HCT116 (cell line): ENCODE measurements at regions not wholly inside any gene's neighbourhood (a gene's known extent, or its start where the extent isn't known, plus 50 kb on each side); places are given as distances from the start of the nearest gene placed in this dataset.
A peak's percentile ranks its signal among the peaks of the same experiment; 100 is the strongest.

ENCODE experiments used
- ATAC-seq: fragments of 200-7000 bp; cut with Tn5 transposase; 2 replicates; pipeline ENCODE4 v1.9.1; 2020; ENCODE audit warnings: mild to moderate bottlenecking, moderate library complexity
- BruUV-seq: library from RNA; stranded (reverse); fragments of 400-500 nt; replicated peaks from 2 replicates; lab custom pipeline; 2021; lab: Mats Ljungman, UMichigan
- CTCF ChIA-PET: fragments of 300-600 bp; sonication (Branson Sonifier 250); formaldehyde crosslinking; loops from one replicate; lab custom pipeline; 2021; ENCODE audit warnings: antibody characterized with exemption; lab: Charles Lee
- POLR2A ChIA-PET: fragments of 300-600, 350-600 bp; sonication (Branson Sonifier 250); formaldehyde crosslinking; loops from one replicate; lab custom pipeline; 2021; ENCODE audit warnings: antibody characterized with exemption; lab: Charles Lee
- RAD21 ChIA-PET, 2 experiments: fragments of 300-600 bp; sonication (Branson Sonifier 250); formaldehyde crosslinking; loops; one replicate each; lab custom pipeline; 2023; ENCODE audit warnings: low total read pairs in 2 of 2; ENCODE audit not compliant: uncharacterized antibody in 2 of 2, unreplicated experiment in 2 of 2, low non-redundant PET in 1 of 2; lab: Charles Lee
- DNase-seq: peaks from one replicate; pipeline ENCODE4 v3.0.0-alpha.2; 2010; ENCODE audit warnings: low read depth, low spot score
- H2AFZ ChIP-seq: fragments of 200-600 bp; shearing (Covaris generic), sonication (generic); 2 replicates; pipeline ENCODE4 v1.6.1; 2017; ENCODE audit warnings: low read depth, mixed run types, mixed read lengths, antibody characterized with exemption, low read length; ENCODE audit not compliant: poor library complexity, severe bottlenecking
- H3K27ac ChIP-seq: 2 replicates; pipeline ENCODE4 v1.5.1; 2012; ENCODE audit warnings: low read depth, low read length
- H3K27me3 ChIP-seq: fragments of 200-600 bp; sonication (generic); 2 replicates; pipeline ENCODE4 v1.6.1; 2016; ENCODE audit warnings: mixed run types, low read length, mixed read lengths; ENCODE audit not compliant: insufficient read depth
- H3K36me3 ChIP-seq, 2 experiments: fragments of 200-500 bp in 1 of 2; fragments of 200-600 bp in 1 of 2; sonication (Bioruptor generic) in 1 of 2; sonication (generic) in 1 of 2; 2 replicates each; pipeline versions ENCODE4 v1.5.1 to v1.6.1; 2014 to 2016; ENCODE audit warnings: low read length in 2 of 2, inconsistent platforms in 1 of 2, mixed read lengths in 1 of 2, mixed run types in 1 of 2; ENCODE audit not compliant: insufficient read depth in 2 of 2, control insufficient read depth in 1 of 2
- H3K4me1 ChIP-seq, 2 experiments: fragments of 200-600 bp in 1 of 2; sonication (generic) in 1 of 2; 2 replicates each; pipeline versions ENCODE4 v1.5.1 to v1.6.1; 2012 to 2017; ENCODE audit warnings: low read length in 2 of 2, inconsistent platforms in 1 of 2, mild to moderate bottlenecking in 1 of 2, mixed read lengths in 1 of 2, mixed run types in 1 of 2, moderate library complexity in 1 of 2; ENCODE audit not compliant: insufficient read depth in 2 of 2, control insufficient read depth in 1 of 2
- H3K4me2 ChIP-seq: fragments of 200-600 bp; sonication (generic); 2 replicates; pipeline ENCODE4 v1.6.1; 2017; ENCODE audit warnings: mixed run types, low read length, mixed read lengths
- H3K4me3 ChIP-seq, 2 experiments: fragments of 200-600 bp in 1 of 2; sonication (generic) in 1 of 2; replicated peaks in 1 of 2; 2 replicates each; pipeline ENCODE4 v1.5.1; 2011 to 2016; ENCODE audit warnings: low read length in 2 of 2, control low read depth in 1 of 2, low read depth in 1 of 2, mild to moderate bottlenecking in 1 of 2, mixed read lengths in 1 of 2, mixed run types in 1 of 2
- H3K79me2 ChIP-seq: fragments of 200-600 bp; sonication (generic); 2 replicates; pipeline ENCODE4 v1.6.1; 2017; ENCODE audit warnings: mild to moderate bottlenecking, mixed run types, low read length, moderate library complexity, mixed read lengths; ENCODE audit not compliant: insufficient read depth
- H3K9ac ChIP-seq: fragments of 200-600 bp; sonication (generic); 2 replicates; pipeline ENCODE4 v1.6.1; 2016; ENCODE audit warnings: low read length, mixed read lengths
- H3K9me2 ChIP-seq: fragments of 200-600 bp; sonication (generic), shearing (Covaris generic); 2 replicates; pipeline ENCODE4 v1.6.1; 2017; ENCODE audit warnings: mixed run types, mild to moderate bottlenecking, moderate library complexity; ENCODE audit not compliant: insufficient read depth
- H3K9me3 ChIP-seq, 2 experiments: fragments of 200-500 bp in 1 of 2; fragments of 200-600 bp in 1 of 2; sonication (Bioruptor generic) in 1 of 2; sonication (generic) in 1 of 2; 2 replicates each; pipeline ENCODE4 v1.6.1; 2014 to 2017; ENCODE audit warnings: low read length in 2 of 2, mixed read lengths in 2 of 2, inconsistent platforms in 1 of 2, low read depth in 1 of 2, mild to moderate bottlenecking in 1 of 2, mixed run types in 1 of 2, moderate library complexity in 1 of 2; ENCODE audit not compliant: control insufficient read depth in 1 of 2, insufficient read depth in 1 of 2
- H4K20me1 ChIP-seq: fragments of 200-600 bp; sonication (generic), shearing (Covaris generic); 2 replicates; pipeline ENCODE4 v1.6.1; 2017; ENCODE audit warnings: mixed run types, mild to moderate bottlenecking, moderate library complexity; ENCODE audit not compliant: insufficient read depth
- CBX3 ChIP-seq: IDR thresholded peaks from 2 replicates; pipeline ENCODE4 v1.6.1; 2012; ENCODE audit warnings: low read depth
- CTCF ChIP-seq, 3 experiments: fragments of 200-600 bp in 1 of 3; sonication (generic) in 1 of 3; IDR thresholded peaks in 2 of 3; conservative IDR thresholded peaks in 1 of 3; 2 replicates each; pipeline ENCODE4 v1.5.1; 2012 to 2017; ENCODE audit warnings: low read depth in 2 of 3, low read length in 2 of 3, antibody characterized with exemption in 1 of 3, borderline replicate concordance in 1 of 3, control low read depth in 1 of 3, mild to moderate bottlenecking in 1 of 3, mixed read lengths in 1 of 3, mixed run types in 1 of 3, moderate library complexity in 1 of 3; ENCODE audit not compliant: insufficient read depth in 1 of 3
- ELF1 ChIP-seq: IDR thresholded peaks from 2 replicates; pipeline ENCODE4 v1.6.1; 2012; ENCODE audit warnings: low read depth, borderline replicate concordance
- EZH2phosphoT487 ChIP-seq: fragments of 200-600 bp; IDR thresholded peaks from 2 replicates; pipeline ENCODE4 v1.6.1; 2018; ENCODE audit warnings: antibody characterized with exemption, borderline replicate concordance
- MAX ChIP-seq: IDR thresholded peaks from 2 replicates; pipeline ENCODE4 v1.6.1; 2012
- ZBTB33 ChIP-seq: IDR thresholded peaks from 2 replicates; pipeline ENCODE4 v1.6.1; 2011; ENCODE audit warnings: mild to moderate bottlenecking, low read length, moderate library complexity; ENCODE audit not compliant: insufficient replicate concordance; ENCODE audit errors: extremely low read depth
- ZNF274 ChIP-seq: fragments of 200-500 bp; sonication (Bioruptor generic); IDR thresholded peaks from 2 replicates; pipeline ENCODE4 v1.6.1; 2014; ENCODE audit warnings: mild to moderate bottlenecking, low read depth, low read length, inconsistent platforms
- intact Hi-C: fragments of 100-400 bp; cut with micrococcal nuclease; formaldehyde crosslinking; loops from 2 replicates; pipeline ENCODE4 v1.10.0; 2022
- TF ChIP-seq, protein P1 (sequence below): IDR thresholded peaks from 2 replicates; pipeline ENCODE4 v1.6.1; 2012; ENCODE audit warnings: low read depth

- H3K9me2 ChIP-seq = no peaks in the 10 kb centered on the region
- no peak for ATAC-seq
These were observed 156.9 kb upstream of the SOD1 start for GRCh38 chr21:31502537-31503143.

More at GRCh38 chr21:31502537-31503143, 156.9 kb upstream of the SOD1 start:
- peak overlapping the region; percentile 30; the same call in 1 of the 2 replicates for H3K4me2 ChIP-seq
- H3K27ac ChIP-seq = no peak overlapping the region
- no peaks in the 10 kb centered on the region for H3K27me3 ChIP-seq
- no peaks in the 10 kb centered on the region for H3K9me3 ChIP-seq
- no peaks in the 10 kb centered on the region for H4K20me1 ChIP-seq
- CTCF ChIA-PET = interaction anchor here (0.7 to 1.0 kb wide), 2 partner anchors 43 to 304 kb away, joined by 3 read pairs; no protein-coding TSS in a partner anchor
- H3K4me3 ChIP-seq = no peak overlapping the region
- POLR2A ChIA-PET = no interaction called here
- RAD21 ChIA-PET = interaction anchor here in 1 of 2 experiments (0.6 kb wide), 1 partner anchor 303 kb away, joined by 5 read pairs; no protein-coding TSS in a partner anchor
- peaks cover 2% of the 10 kb centered on the region for H3K79me2 ChIP-seq
- DNase-seq = no peak
- BruUV-seq = no TSS peak
- TF ChIP-seq CTCF (IDR thresholded peaks at IDR 0.05 in 2 of 3, conservative IDR thresholded peaks at IDR 0.05 in 1 of 3; ENCODE audit: borderline replicate concordance in 1 of 3, insufficient read depth in 1 of 3, low read depth in 2 of 3, low read length in 2 of 3) (no peak), ZBTB33 (no peak), ZNF274 (no peak), ELF1 (no peak), MAX (no peak), CBX3 (no peak), EZH2phosphoT487 (no peak)
- TF ChIP-seq, protein P1, sequence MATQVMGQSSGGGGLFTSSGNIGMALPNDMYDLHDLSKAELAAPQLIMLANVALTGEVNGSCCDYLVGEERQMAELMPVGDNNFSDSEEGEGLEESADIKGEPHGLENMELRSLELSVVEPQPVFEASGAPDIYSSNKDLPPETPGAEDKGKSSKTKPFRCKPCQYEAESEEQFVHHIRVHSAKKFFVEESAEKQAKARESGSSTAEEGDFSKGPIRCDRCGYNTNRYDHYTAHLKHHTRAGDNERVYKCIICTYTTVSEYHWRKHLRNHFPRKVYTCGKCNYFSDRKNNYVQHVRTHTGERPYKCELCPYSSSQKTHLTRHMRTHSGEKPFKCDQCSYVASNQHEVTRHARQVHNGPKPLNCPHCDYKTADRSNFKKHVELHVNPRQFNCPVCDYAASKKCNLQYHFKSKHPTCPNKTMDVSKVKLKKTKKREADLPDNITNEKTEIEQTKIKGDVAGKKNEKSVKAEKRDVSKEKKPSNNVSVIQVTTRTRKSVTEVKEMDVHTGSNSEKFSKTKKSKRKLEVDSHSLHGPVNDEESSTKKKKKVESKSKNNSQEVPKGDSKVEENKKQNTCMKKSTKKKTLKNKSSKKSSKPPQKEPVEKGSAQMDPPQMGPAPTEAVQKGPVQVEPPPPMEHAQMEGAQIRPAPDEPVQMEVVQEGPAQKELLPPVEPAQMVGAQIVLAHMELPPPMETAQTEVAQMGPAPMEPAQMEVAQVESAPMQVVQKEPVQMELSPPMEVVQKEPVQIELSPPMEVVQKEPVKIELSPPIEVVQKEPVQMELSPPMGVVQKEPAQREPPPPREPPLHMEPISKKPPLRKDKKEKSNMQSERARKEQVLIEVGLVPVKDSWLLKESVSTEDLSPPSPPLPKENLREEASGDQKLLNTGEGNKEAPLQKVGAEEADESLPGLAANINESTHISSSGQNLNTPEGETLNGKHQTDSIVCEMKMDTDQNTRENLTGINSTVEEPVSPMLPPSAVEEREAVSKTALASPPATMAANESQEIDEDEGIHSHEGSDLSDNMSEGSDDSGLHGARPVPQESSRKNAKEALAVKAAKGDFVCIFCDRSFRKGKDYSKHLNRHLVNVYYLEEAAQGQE = no peak
- no peak overlapping the region for H2AFZ ChIP-seq
- intact Hi-C loops = no loop called here
- H3K36me3 ChIP-seq = no peaks in the 10 kb centered on the region
- peaks cover 16 to 22% of the 10 kb centered on the region in 2 experiments for H3K4me1 ChIP-seq
- H3K9ac ChIP-seq = no peak overlapping the region
